ENCODE measurements at regions not wholly inside any gene's neighbourhood (a gene's known extent, or its start where the extent isn't known, plus 50 kb on each side); places are given as distances from the start of the nearest gene placed in this dataset.
"Not testable (repeated sequence)": the region's sequence is repeated elsewhere in the genome, so short reads cannot be mapped to it uniquely, and the experiment has no call there.

DNA sequence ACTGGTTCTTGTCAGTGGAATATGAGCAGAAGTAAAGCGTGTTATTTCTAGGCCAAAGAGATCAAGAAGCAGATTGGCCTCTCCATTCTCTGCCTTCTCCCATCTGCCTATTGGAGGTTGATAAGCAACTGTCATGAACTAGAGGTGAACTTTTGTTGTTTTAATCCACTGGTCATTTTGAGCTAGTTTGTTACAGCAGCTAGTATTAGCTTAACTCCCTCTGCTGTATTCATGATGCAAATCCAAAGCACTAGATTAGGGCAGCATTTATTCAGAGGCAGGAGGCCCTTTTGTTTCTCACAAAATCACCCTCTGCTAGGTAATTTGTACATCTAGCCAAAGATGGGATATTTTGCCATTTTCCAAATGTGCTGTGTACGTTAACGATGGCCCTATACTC lies 97.3 kb upstream of the DPT start:
- no peak for DNase-seq

DNA sequence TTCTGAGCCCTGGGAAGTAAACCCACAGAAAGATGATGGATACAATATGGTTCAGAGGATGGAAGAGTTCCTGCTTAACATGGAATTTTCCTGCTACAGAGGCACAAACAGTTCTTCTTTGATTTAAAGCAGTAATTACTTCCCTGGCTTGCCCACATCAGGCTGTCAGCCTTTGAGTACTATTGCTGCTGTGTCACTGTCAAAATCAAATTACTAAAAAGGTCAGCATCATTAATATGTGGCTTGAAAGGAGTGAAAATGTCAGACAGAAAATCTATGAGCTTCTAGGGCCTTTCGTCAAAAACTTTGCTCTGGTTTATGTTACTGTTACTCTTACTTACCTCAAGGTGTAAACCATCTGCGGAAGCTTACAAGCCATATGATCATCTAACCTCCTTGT lies 98.6 kb upstream of the DPT start:
- DNase-seq: no peak

DNA sequence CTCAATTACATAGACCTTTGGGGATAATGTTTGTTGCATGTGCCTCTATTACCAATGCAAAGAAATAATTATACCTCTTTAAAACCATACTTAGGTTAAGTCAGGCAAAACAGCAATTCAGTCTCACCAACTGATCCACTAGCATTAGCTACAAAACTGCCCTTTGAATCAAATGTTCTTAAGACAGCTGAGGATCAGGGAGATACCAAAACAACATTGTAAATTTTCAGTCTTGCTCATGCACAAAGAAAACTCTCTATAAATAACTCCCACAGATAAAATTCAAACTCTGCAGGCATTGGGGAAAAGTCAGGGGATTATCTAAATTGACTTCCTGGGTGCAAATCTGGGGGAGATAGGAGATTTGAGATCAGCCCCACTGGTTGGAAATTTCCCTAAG lies 100.9 kb upstream of the DPT start:
- no peak for DNase-seq

DNA sequence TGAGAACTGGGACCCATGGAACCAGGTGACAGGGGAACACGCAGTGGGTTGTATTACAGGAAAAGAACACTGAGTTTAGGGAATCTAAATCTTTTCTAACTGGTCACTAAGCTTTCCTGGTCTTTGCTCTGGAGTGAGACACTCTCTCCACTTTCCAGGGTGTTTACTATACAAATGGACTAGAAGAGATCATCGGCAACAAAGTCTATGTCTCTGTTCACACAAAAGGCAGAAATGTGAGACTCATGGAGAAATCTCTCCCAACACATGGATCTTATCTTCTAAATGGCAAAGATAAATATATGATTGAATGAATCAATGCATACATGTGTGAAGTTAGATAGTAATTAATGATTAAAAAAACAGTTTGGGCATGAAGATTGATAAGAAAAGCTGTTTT lies 101.6 kb upstream of the DPT start:
- DNase-seq: no peak

DNA sequence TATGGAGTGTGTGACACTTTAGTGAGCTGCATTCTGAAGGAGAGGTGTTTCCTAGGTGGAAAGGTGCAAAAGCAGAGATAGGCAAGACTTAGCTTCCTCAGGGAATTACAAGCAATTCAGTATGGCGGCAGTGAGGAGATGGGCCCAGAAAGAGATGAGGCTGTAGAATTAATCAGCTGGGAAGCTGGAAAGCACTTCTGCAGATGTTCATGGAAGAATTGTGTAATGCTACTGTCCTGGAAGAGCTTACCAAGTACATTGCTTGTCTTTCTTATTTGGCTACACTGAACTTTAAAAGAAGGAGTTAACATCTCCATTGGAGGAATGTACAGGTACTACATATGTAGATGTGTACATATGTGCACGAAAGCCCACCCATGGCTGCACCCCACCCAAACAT lies 103.7 kb upstream of the DPT start:
- DNase-seq: no peak

DNA sequence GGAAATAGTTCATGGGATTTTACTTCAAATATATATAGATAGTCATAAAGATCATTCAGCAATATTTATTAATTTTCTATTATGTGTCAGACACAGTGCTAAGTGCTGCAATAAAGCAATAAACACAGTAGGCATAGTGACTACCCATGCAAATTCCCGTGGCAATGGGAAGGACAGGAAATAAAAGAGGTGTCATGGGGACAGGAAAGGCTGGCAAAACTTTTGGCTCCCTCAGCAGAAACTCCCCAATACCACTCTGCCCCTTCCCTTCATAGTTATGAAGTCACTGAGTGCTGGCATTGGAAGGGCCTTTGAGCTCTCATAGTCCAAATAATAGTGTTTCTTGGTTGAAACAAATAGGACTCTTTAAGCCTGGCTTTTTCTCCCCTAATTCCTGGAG lies 104.4 kb upstream of the DPT start:
- DNase-seq: no peak

DNA sequence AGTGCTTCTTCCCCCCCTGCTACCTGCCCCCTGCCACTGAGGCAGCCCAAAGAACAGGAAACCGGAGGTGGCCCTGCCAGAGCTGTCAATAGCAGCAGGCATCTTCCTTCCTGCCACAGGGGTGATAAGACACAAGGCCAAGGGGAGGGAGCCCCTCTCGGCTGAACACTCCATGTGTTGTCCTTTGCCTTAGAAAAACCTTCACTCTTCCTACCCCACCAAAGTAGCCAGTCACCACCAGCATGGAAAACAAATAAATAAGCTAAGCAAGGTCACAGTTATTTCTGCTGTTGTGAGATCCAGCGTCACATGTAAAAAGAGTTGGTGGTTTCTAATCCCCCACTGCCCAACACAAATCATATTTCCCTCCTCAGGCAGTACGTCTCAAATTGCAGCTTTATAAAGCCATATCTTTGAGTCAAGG lies 104.8 kb upstream of the DPT start:
- no peak for DNase-seq

DNA sequence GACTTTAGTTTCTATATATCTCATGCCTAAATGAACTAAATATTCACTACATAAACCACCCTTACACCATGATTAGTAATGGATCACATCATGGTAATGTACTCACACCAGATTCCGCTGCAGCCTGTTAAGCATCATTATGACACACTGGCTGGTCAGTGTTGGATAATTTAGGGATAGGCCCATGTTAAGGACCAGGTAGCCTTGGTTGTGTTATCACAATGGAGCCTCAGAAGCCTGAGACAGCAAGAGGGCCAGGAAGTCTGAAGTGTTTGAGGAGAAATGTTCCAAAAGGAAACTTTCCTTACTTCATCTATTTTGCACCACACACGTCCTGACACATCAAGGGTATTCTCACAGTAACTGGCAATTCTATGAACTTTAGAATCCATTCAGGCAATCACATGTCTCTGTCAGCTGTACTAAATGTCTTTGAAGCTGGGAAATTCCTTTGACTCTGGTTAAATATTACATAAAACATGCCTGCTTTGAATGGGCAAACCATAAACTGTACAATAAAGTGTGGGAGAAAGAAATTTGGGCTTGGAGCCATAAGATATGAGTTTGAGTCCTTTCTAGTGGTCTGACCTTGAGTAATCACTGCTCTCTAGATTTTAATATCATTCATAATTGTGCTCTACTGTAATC lies 105.3 kb upstream of the DPT start:
- no peak for DNase-seq

DNA sequence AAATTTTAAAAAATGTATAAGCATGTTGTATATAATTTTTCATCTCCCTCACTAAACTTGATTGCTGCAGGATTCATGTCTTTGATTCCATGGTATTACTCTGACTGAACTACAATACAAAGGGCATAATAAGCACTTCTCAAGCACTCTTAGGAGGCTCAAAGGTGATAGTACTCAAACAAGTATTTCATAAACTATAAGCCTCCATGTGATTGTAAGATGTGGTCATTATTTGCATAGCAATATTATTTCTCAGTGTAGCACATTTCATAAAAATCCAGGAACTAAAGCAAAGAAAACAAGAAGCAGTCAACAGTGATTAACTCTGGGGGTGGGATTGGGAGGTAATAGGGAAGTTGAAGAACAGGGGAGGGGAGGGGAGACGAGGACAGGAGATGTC lies 106.2 kb upstream of the DPT start:
- DNase-seq: no peak

DNA sequence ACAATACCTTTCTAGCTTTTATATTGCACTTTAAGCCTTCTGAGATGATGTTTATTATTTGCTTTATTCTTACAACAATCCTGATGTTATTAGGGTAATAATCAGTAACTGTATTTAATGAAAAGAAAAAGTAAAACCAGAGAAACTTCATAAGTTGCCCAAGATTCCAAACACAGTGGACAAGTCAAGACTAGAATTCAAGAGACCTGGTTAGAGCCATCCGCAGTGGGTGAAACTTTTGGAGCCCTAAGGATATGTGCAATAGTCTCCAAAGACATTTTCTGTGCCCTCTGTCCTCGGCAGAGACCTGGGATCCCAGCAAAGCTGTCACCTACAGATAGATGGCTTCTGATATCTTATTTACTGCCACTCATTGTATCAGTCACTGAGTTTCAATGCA lies 106.8 kb upstream of the DPT start:
- no peak for DNase-seq

DNA sequence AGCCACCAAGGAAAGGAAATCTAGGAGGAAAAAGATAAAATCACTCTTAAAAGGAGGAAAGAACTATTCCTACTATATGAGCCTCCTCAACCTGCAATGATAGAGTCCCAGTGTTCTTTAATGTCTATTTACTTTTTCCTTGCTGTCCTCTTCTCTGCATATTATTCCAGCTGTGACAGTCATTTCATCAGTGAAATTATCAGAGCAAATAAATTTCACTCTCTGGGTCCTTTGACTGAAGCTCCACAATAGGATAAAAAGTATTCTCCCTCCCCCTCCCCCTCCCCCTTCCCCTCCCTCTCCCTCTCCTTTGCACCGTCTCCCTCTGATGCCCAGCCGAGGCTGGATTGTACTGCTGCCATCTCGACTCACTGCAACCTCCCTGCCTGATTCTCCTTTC lies 107.5 kb upstream of the DPT start:
- DNase-seq: no peak

DNA sequence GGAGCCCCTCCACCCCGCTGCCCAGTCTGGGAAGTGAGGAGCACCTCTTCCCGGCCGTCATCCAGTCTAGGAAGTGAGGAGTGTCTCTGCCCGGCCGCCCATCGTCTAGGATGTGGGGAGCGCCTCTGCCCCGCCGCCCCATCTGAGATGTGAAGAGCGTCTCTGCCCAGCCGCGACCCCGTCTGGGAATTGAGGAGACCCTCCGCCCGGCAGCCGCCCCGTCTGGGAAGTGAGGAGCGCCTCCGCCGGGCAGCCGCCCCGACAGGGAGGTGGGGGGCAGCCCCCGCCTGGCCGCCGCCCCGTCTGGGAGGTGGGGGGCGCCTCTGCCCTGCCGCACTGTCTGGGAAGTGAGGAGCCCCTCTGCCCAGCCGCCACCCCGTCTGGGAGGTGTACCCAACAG lies 108.2 kb upstream of the DPT start:
- DNase-seq: not testable (repeated sequence)

DNA sequence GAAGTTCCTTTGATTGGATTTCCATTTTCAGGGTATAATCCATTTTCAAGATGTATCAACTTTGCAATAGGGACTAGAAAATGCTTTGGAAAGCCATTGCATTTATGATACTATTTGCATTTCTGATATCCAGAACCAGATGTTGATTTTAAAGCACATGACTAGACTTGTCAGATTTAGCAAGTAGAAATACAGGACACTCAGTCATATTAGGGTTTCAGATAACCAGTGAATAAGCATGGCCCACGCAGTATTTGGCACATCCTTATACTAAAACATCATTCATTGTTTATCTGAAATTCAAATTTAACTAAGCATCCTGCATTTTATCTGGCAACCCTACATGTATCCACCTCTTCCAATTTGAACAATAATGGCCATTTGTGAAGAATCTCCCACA lies 113.3 kb upstream of the DPT start:
- no peak for DNase-seq

DNA sequence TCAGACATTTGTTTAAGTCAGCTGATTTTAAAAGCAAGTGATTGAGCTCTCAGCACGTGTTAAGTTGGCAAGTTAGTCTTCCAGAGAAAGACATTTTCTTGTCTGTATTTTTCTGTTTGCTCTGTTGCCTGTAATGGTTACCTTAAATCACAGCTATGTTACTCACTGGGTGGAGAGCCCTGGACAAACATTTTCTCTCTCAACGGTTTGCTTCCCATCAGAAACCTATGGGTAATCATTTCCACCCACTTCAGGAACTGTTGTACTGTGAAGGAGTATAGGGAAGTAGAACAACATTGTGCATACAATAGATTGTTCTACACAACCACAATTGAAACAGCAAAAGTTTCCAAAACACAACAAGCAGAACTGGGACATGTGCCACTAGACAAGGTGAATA lies 113.9 kb upstream of the DPT start:
- no peak for DNase-seq

DNA sequence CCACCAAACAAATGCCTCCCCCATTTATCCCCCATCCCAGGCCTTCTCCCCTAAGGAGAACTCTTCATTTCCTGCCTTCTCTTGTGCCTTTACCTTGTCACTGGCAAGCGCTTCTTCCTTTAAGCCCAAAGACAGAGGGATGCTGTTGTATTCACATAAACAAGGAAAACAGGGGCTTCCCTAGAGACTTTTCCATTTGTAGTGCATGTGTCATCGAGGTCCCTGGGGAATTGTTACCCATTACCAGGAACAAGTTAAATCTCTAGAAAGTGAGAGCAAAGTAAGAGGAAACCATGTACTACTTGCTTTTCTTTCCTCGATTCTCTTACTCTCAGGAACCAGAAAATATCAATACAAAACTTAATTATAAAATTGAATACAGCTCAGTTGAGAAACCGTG lies 114.4 kb upstream of the DPT start:
- no peak for DNase-seq

DNA sequence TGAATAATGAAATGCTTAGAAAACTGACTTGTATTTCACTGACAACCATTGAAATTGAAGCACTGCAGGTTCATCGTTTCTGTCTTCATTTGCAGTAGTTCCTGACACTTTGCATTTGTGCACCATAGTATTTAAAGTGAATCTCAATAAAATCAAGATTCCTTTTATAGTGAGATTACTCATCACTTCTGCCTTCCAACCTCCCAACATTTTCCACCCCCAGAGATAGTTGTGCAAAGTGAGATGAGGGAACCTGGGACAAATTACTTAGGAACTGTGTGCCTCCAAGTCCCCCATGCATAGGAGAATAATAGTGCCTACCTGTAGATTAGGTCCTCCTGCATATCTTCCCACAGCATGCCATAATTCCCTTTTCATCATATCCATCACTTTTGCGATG lies 114.9 kb upstream of the DPT start:
- DNase-seq: no peak

DNA sequence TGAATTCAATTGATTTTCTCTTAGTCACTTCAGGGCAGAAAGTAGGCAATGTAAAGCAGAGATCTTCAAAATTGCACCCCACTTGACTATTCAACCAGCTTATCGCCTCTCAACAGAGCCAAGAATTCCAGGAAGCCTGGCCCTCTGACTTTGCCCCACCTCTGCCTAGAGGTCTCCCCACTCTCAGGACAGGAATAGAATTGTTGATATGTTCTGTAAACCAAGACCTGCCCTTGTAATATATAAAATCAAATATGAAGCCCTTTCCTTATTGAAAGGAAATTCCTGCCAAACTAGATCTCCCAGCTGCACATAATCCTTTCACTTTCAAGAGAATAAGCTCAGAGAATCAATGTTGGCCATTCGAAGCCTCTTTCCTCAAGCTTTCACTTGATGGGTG lies 116.1 kb upstream of the DPT start:
- DNase-seq: no peak

DNA sequence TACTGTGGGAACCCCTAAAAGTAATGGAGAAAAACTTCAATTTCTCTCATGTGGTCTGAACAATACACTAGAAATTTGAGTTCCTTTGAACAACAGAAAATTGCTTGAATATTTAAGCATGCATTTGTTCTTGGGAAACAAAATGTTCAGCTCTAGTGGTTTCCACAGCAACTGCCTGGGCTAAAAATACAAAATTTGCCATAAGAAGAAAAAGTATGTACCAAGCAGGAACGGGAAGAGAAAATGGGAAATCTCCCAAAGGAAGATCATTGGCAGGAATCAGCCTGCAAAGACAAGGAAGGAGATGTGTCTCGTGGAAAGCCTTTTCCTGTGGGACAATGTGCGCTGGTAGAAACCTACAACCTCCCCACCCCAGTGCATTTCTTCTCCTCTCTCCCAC lies 119.0 kb upstream of the DPT start:
- no peak for DNase-seq

DNA sequence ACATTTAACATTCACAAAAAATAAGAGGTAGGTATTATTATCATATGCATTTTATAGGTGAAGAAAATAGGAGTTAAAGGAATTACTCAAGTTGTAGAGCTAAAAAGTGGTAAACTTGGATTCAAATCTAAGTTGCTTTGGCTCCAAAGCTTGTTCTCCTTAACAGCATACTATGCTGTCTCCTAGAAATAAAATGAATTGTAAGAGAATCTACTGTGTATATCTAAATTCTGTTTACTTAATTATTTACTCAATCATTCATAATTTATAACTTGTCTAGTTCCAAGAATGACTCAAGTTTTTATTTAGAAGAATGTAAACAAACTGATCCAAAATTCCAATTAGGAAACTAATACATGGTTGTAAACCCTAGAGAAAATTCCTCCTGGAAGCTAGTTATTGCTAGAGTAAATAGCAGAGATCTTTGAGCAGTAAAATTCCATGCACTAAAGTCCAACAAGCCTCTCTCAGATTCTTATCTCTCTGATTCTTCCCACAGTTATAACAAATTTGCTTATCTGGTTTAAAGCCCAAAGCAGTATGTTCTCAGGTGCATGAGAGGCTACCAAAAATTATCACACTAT lies 132.5 kb upstream of the DPT start:
- DNase-seq: no peak

DNA sequence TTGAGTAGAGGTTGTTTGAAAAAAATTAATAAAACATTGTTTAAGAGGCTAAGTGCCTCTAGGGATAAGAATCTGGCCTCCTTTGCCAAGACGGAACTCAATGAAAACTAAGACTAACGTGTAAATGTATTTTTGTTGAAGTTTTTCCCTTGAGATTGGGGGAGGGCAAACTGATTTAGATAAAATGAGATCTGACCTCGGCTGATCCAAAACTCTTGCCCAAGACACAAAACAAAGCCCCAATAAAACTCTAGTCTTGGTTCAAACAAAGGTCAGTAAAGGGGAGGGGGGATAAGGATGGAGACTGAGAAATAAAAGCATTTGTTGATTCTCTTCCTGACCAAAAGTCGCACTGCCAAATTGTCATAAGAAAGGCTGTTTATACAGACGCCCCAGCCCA lies 134.8 kb upstream of the DPT start:
- no peak for DNase-seq

DNA sequence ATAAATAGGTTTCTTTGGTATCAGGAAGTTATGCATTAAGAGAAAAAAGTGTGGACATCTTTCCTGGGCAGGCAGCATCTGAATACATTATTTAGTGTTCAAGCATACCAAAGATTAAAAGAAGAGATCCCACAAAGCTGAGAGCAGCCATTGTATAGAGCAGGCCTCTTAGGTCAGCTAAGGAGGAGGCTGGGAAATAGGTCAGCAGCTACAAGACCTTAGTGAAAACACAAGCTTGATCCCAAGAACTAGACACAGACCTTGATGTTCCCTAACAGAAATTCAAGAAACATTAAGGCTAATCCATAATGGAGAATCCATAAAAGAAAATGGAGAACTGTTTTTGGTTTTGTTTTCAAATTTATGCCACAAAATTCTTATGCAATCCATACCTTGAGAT lies 135.3 kb upstream of the DPT start:
- no peak for DNase-seq

DNA sequence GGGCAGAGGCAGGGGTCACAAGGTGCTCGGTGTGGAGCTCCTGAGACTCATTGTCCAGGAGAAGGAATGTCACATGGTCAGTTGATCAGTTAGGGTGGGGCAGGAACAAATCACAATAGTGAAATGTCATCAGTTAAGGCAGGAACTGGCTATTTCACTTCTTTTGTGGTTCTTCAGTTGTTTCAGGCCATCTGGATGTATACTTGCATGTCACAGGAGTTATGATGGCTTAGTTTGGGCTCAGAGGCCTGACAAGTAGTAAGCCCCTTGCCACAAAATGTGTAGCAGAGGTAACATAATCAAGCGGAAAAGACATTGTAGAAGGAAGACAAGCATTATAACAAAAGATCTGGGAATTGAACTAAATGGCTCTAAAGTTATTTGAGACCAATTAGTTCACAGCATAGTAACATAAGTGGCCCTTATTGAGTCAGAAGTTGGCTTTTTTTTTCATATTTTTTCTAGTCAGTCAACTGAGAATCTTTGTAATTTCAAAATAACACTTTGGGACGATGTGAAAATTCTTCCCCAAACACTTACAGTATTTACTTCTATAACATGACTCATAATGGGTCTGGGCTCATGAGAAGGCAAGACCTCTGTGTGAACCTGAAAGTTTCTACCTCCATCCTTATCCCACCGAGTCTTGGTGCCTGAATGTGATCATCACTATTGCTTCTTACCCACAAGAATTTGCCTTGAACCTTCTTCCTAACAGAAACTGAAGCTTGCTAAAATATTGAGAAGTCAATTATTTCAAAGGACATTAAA lies 137.0 kb upstream of the DPT start:
- no peak for DNase-seq

DNA sequence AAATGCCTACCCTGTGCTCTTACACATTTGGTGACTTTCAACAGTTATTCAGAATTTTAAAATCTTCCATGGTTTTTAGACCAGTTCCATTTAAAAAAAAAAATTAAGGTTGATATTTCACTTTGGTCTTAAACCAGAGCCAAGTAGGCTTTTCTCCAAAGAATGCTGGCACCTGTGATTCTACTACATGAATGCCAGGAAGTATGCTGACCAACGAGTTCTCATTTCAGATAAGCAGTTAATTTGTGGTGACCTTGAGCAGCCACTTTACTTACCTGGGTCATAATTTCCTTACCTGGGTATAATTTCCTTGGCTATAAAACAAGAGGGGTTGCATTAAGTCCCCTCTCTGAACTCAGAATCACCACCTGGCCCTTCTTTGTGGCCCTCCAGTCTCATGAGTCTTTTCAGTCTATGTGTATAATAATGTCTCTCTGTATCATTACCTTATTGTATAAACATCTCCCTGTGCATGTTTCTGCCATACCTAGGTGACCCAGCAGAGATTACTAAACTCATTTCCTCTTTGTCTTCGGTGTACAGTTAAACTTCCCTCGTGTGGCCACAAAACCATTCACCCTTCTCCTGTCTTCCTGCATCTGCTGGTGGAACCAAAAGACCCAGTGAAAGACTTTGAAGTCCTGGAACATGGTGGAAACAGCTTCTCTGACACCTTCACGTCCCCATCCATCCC lies 139.1 kb upstream of the DPT start:
- no peak for DNase-seq

DNA sequence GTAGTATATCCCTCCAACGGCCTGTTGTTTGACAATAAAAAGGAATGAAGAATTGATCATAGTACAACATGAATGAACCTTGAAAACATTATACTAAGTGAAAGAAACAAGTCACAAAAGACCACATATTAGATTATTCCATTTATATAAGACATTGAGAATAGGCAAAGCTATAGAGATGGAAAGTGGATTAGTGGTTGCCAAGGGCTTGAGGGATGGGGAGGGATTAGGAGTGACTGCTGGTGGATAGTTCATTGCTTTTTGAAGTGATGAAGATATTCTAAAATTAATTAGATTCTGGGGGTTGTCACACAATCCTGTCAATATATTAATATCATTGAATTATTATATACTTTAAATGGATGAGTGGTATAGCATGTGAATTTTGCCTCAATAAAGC lies 142.5 kb upstream of the DPT start:
- DNase-seq: no peak
